ENCODE measurements at regions not wholly inside any gene's neighbourhood (a gene's known extent, or its start where the extent isn't known, plus 50 kb on each side); places are given as distances from the start of the nearest gene placed in this dataset.
A peak's percentile ranks its signal among the peaks of the same experiment; 100 is the strongest.

DNA sequence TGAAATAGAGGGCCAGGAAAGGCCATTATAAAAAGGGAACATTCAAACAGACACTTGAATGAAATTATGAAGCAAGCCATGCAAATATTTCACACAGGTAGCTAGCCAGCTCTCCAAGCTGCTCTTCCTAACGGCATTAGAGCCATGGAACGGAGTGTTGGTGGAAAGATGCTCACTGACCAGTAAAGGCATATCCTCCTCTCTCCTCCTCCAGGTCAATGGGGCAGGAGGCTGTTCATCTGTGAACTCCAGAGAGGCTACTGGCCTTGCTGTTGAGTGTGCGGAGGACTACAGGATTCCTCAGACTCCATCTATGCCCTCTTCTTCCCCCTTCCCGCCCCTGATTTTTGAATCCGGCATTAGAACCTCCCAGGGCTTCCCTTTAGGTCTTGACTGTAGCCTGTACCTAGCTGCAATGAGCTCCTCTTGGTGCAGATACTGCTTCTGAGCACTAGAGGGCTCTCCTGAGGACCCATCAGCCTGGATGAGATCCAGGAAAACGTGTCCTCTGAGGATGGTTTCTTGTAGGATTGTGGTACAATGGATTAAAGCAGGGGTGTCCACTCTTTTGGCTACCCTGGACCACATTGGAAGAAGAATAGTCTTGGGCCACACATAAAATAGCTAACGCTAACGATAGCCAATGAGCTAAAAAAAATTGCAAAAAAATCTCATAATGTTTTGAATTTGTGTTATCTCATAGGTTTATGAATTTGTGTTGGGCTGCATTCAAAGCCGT lies 162.2 kb downstream of the SREK1 start:
- FAIRE-seq, result no peak

DNA sequence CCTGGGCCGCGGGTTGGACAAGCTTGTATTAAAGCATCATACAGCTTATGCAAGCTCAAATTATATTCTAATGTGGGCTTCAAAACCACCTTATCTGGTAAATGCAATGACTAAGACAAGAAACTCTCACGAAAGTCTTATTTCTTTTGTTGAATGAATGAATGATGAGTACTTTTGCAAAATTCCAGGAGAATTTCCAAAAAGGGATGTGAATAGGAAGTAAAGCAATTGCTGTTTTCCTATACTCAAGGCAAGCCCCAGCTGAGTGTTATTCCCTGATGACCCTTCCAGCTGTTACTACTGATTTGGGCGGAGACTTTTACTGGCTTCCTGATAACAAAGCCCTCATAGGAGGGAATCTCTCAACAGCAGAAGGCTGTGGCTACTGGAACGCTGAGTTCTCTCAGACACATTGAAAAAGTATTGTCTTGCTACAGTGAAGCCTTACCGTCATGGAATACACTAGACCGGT lies 162.8 kb downstream of the SREK1 start:
- FAIRE-seq (no peak), DNase-seq (ENCODE audit: low spot score) (no peak)

More for the DNA sequence above, 162.2 kb downstream of the SREK1 start:
- peak; percentile 17 for DNase-seq (ENCODE audit: low spot score)

DNA sequence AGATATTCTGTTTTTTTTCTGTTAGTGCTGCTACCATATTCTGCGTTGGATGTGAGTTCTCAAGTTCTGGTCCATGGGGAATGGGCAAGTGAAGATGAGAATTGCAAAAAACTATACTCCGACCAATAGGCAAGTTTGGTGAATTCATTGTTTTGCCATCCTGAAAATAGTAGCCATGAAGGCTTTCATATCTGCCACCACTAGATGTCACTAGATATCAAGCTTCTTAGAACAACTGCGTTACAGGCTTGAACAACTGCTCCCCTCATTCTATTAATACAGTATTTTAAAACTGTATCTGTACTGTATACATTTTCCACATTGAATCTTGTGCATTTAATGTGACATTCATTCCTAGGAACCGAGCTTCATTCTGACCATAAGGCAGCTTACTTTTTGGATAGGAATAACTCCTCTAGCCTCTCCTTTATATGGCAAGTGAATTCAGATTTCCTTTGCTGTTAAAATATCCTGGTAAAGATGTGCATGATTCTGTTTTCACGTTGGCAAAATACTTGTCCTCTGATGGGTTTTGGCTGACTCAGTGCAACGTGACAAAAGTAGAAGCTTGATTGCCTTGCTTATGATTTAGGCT lies 163.6 kb downstream of the SREK1 start:
- DNase-seq (ENCODE audit: low spot score) (peak; percentile 30), FAIRE-seq (no peak)

GRCh38 chr5:66312266-66312665 lies 168.2 kb downstream of the SREK1 start:
- DNase-seq (ENCODE audit: low spot score) (no peak), FAIRE-seq (no peak)

- FAIRE-seq, result no peak
- DNase-seq (ENCODE audit: low spot score), result no peak
Observed at GRCh38 chr5:66315784-66316183, 171.7 kb downstream of the SREK1 start.

GRCh38 chr5:66322786-66323528 lies 178.9 kb downstream of the SREK1 start:
- DNase-seq (ENCODE audit: low spot score), result no peak
- no peak for FAIRE-seq

DNA sequence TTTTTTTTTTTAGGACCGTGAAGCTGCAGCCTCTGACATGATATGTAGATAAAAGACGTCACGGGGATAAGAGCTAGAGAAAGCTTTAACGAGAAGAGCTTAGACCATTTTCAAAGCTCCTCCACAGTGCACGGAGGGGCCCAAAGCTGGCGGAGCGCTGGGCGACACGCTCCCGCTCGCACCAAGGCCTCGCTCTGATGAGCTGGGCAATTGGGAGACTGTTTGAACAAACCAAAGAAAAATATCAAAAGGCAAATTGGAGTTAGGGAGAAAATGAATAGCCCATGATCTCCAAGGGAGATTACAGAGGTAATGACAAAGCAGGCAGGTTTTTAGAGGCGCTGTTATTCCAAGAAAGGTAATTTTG lies 179.4 kb downstream of the SREK1 start:
- no peak for FAIRE-seq

DNA sequence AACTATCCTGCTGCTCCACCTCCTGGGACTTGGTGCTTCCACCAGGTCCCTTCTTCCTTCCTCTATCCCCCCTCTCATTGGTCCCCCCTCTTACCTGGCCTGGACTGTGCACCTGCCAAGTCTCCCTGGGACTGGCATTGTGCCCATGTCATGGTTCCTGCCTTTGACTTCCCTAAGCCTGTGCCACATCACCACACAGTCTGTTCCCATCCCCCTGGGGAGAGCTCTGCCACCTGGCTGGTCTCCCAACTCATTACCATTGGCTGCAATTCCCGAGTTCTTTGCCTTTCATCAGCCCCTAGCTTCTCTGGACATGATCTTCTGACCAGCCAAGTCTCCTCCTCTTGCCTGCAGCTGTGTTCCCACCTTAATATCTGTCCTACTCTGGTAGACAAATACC lies 180.3 kb downstream of the SREK1 start:
- FAIRE-seq (no peak), DNase-seq (ENCODE audit: low spot score) (no peak)

More for the DNA sequence above, 179.4 kb downstream of the SREK1 start:
- DNase-seq (ENCODE audit: low spot score), result no peak

DNA sequence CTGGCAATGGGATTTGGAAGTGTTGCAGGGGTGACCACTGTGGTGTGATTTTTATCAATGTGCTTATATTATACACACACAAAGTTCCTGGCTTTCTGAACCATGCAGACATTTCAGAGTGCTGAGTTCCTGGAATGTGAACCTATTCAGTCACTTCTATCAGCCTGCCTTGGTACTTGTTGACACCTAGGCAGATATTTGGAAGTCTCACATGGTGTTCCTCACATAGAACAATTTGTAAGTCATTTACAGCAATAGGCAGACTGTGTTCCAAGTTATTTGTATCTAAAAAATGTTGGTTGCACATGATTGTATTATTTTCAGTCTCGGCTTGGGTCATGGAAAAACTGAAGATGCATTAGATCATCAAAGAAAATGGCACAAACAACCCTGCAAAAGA lies 182.2 kb downstream of the SREK1 start:
- DNase-seq (ENCODE audit: low spot score) (no peak), FAIRE-seq (no peak)

DNA sequence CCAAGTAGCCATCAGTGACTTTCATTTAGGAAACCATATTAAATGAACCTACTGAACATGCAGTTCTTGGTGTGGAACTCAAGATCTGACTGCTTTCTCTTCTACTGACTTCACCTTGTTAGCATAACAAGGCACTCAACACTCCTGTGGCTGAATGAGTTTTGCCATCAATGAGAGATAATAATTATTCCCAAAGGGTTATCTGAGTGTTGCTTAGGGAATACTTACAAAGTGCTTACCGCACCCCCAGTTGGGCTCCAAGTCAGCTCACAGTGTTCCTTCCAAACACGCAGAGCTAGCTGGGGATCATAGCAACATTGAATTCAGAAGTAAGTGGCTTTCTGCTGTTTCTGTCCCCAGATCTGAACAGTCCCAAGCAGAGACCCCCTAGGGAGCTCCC lies 182.9 kb downstream of the SREK1 start:
- DNase-seq (ENCODE audit: low spot score), result no peak
- FAIRE-seq, result no peak

DNA sequence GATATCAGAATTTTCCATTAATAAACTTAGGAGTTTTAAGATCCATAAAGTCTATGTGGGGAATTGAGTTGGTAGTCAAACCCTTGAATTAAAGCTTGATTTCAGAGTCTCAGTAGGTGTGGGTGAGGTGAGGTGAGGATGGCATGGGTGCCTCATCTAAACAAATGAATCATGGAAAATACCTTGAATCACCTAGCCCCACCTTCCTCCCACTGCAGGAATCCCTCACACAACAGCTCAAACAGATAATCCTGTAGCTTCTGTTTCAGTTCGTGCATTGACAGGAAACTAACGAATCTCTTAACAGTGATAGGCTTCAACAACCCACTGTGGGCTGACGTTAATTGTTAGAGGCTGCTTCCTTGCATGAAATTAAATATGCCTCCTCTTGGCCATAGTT lies 185.0 kb downstream of the SREK1 start:
- DNase-seq (ENCODE audit: low spot score), result no peak
- no peak for FAIRE-seq

GRCh38 chr5:66333192-66333591 lies 189.1 kb downstream of the SREK1 start:
- FAIRE-seq (no peak), DNase-seq (ENCODE audit: low spot score) (no peak)

GRCh38 chr5:66337626-66338226 lies 193.6 kb downstream of the SREK1 start:
- FAIRE-seq (no peak), DNase-seq (ENCODE audit: low spot score) (no peak)

GRCh38 chr5:66338828-66339227 lies 194.7 kb downstream of the SREK1 start:
- DNase-seq (ENCODE audit: low spot score) (no peak), FAIRE-seq (no peak)

DNA sequence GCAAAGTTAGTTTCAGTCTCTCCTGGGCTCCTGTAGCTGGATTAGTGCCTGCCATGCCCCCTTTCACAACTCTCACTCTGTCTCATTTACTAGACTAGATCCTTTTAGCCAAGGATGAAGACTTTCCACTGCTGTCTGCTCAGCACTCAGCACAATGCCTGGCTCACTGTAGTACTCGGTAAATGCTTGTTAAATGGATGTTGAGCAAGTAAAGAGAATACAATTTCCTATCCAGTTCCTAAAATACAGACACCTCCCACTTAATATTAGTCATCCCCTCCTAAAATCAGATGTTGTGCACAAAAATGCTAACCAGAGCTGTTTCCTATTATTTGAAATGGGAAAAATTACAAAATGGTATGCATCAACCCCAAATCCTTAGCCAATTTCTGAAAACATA lies 195.8 kb downstream of the SREK1 start:
- DNase-seq (ENCODE audit: low spot score) (no peak), FAIRE-seq (no peak)

DNA sequence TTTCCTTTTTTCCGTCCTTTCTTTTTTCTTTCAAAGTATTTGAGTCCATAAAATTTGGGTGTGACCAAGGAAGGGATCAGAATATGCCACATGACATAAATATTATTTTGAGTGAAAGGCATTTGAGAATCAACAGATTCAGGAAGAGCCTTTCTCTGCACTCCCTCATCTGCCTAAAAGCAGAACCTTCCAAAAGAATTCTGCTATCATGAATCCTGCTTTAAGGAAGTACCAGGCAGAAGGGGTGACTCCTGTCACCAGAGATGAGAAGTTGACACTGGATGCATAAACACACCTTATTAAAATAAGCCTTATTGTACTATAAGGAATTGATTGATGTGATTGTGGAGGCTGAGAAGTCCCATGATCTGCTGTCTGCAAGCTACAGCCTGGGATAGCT lies 196.7 kb downstream of the SREK1 start:
- FAIRE-seq, result no peak
- no peak for DNase-seq (ENCODE audit: low spot score)

DNA sequence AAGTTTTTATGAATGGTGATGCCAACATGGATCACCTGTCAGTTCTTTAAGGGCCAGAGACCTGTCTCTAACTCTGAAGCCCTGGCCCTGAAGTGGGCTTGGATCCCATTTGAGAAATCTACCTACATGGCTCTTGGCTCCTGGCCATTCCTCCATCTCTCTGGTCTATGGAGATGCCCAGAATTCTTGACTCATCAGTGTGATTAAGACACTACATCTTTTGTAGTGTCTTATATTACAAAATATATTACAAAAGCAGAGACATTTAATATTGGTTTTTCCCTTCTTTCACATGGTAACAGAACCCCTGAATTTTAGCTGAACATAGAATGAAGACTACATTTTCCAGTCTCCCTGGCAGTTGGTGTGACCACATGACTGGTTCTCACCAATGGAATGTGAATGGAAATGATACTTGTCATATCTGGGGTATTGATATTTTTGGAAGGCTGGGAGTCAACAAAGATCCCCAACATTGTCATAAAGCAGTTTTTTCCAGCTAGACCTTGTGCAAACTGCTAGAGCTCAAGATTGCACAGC lies 198.3 kb downstream of the SREK1 start:
- DNase-seq (ENCODE audit: low spot score) (no peak), FAIRE-seq (no peak)

DNA sequence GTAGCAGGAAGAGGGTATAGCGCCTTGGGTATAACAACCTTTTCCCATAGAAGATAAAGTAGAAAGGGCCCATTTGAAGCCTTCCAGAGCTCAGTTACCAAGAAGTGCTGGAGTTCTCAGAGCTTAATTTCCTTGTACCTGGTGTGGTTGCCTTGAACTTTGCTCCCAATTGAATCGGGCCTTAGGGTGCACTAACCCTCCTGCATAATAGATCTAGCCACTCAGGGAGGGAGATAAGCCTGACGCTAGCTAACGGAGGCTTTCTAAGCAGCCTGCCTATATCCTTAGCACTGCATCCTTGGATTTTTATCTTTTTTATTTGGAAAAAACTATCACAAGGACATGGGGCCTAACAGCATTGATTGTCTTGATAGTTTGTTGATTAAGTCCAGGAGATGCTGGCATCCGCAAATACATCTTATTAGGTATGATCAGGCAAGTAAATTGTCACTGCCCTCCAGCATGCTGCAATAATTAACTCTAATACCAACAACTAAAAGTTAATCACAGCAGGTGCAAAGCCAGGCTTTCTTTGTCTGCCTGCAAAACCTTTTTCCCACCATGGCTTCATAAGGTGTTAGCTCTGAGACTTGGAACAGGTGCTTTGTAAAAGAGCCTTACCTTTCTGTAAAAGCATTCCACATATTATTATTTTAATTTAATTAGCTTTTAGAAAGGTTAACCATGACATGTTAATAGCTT lies 199.4 kb downstream of the SREK1 start:
- FAIRE-seq (no peak), DNase-seq (ENCODE audit: low spot score) (no peak)

DNA sequence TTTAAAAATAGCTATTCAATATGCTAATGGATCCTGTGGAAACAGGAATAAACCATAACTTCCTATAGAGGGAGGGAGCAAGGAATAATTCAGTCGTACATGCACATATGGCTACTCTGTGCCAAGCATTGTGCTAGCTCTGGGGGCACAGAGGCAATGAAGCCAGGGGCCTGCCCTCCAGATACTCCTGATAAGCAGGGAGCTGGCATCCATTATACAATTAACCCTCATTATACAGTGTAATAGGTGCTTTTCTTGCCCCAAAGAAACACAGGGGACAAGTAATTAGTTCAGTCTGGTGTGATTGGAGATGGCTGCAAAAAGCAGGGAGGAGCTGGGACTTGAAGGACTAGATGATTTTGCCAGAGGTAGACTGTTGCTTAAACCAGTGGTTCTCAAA lies 200.4 kb downstream of the SREK1 start:
- FAIRE-seq (no peak), DNase-seq (ENCODE audit: low spot score) (no peak)

DNA sequence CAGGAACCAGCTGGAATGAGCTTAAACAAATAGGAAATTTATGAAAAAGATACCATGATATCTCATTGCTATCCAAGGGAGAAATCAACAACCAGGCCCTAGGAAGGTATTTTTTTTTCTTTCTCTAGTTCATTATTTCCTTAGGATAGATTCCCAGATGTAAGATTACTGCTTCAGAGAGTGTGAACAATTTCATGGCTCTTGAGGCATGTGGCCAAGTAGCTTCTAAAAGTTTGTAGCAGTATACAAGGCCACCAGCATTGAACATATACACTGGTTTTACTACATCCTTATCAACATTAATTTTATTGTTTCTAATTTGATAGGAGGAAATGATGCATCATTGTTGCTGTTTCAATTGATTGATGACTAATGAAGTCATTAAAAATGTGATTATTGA lies 201.2 kb downstream of the SREK1 start:
- DNase-seq (ENCODE audit: low spot score) (no peak), FAIRE-seq (no peak)

- no peak for DNase-seq (ENCODE audit: low spot score)
- FAIRE-seq, result no peak
Observed at GRCh38 chr5:66346869-66347268, 202.8 kb downstream of the SREK1 start.
